Right atrium auricular region (tissue), 2 donors: ENCODE measurements at regions not wholly inside any gene's neighbourhood (a gene's known extent, or its start where the extent isn't known, plus 50 kb on each side); places are given as distances from the start of the nearest gene placed in this dataset.
"Not testable (repeated sequence)": the region's sequence is repeated elsewhere in the genome, so short reads cannot be mapped to it uniquely, and the experiment has no call there.

Experiments
- DNase-seq: peaks from one replicate; pipeline ENCODE4 v3.0.0-alpha.2; 2019; ENCODE audit warnings: low spot score
- H3K27ac ChIP-seq, 2 donors: fragments of 200-600 bp; sonication (generic); 1 replicate in 1 of 2; 2 replicates in 1 of 2; pipeline ENCODE4 v1.5.1; 2016 to 2019
- H3K27me3 ChIP-seq, 2 donors: fragments of 200-600 bp; sonication (generic); one replicate each; pipeline versions ENCODE4 v1.5.1 to v1.6.0; 2017 to 2019
- H3K36me3 ChIP-seq: fragments of 200-600 bp; sonication (generic); one replicate; pipeline ENCODE4 v1.5.1; 2016
- H3K4me1 ChIP-seq, 2 donors: fragments of 200-600 bp; sonication (generic); one replicate each; pipeline versions ENCODE4 v1.5.1 to v1.6.0; 2017 to 2019
- H3K4me3 ChIP-seq, 2 donors: fragments of 200-600 bp; sonication (generic); 1 replicate in 1 of 2; 2 replicates in 1 of 2; pipeline ENCODE4 v1.5.1; 2017 to 2019; ENCODE audit warnings: mild to moderate bottlenecking in 1 of 2, moderate library complexity in 1 of 2
- H3K9me3 ChIP-seq, 2 donors: fragments of 200-600 bp; sonication (generic); one replicate each; pipeline ENCODE4 v1.5.1; 2019
- TF ChIP-seq, protein P1 (sequence below), 2 donors: fragments of 200-600 bp; sonication (generic); IDR thresholded peaks; one replicate each; pipeline ENCODE4 v1.5.1; 2019; ENCODE audit warnings: antibody characterized with exemption in 2 of 2

DNA sequence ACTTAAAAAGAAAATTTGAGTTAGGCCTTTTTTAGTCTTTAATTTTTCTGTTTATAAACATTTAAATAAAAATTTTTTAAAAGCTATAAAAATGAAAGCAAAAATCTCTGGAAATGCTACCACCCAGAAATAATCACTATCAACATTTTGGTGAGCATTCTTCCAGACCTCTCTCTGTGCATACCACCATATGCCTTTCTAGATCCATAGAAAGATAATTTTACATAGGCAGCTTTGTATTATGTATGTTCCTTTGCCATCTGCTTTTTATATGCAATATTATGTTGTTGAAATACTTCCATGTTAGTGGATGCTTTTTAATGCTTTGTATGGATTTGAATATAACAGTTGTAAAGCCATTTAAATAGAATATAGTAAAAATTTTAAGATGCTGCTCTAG is 496.7 kb upstream of the HTR1E start:
- no peak for DNase-seq
- H3K27me3 ChIP-seq: no peaks in the 10 kb centered on the region
- H3K27ac ChIP-seq: no peak overlapping the region
- no peaks in the 10 kb centered on the region for H3K9me3 ChIP-seq
- no peaks in the 10 kb centered on the region for H3K36me3 ChIP-seq
- H3K4me3 ChIP-seq: no peak overlapping the region
- no peaks in the 10 kb centered on the region for H3K4me1 ChIP-seq
- TF ChIP-seq, protein P1, sequence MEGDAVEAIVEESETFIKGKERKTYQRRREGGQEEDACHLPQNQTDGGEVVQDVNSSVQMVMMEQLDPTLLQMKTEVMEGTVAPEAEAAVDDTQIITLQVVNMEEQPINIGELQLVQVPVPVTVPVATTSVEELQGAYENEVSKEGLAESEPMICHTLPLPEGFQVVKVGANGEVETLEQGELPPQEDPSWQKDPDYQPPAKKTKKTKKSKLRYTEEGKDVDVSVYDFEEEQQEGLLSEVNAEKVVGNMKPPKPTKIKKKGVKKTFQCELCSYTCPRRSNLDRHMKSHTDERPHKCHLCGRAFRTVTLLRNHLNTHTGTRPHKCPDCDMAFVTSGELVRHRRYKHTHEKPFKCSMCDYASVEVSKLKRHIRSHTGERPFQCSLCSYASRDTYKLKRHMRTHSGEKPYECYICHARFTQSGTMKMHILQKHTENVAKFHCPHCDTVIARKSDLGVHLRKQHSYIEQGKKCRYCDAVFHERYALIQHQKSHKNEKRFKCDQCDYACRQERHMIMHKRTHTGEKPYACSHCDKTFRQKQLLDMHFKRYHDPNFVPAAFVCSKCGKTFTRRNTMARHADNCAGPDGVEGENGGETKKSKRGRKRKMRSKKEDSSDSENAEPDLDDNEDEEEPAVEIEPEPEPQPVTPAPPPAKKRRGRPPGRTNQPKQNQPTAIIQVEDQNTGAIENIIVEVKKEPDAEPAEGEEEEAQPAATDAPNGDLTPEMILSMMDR (IDR thresholded peaks at IDR 0.05): no peak

- Histone ChIP-seq H3K4me1 (no peaks in the 10 kb centered on the region), H3K9me3 (no peaks in the 10 kb centered on the region), H3K36me3 (no peaks in the 10 kb centered on the region), H3K4me3 (no peak overlapping the region), H3K27me3 (no peaks in the 10 kb centered on the region), H3K27ac (no peak overlapping the region)
- no peak for DNase-seq
- TF ChIP-seq, protein P1 (IDR thresholded peaks at IDR 0.05): no peak
Observed at GRCh38 chr6:86423571-86423970, 513.8 kb upstream of the HTR1E start.

GRCh38 chr6:86412057-86412456 is 525.3 kb upstream of the HTR1E start:
- no peaks in the 10 kb centered on the region for H3K9me3 ChIP-seq
- no peak overlapping the region for H3K27ac ChIP-seq
- H3K4me1 ChIP-seq: no peaks in the 10 kb centered on the region
- no peaks in the 10 kb centered on the region for H3K27me3 ChIP-seq
- no peak for DNase-seq
- H3K36me3 ChIP-seq: no peaks in the 10 kb centered on the region
- TF ChIP-seq, protein P1 (IDR thresholded peaks at IDR 0.05): no peak
- no peak overlapping the region for H3K4me3 ChIP-seq

GRCh38 chr6:86407128-86407527 is 530.2 kb upstream of the HTR1E start:
- H3K9me3 ChIP-seq: peaks cover 0 to 1% of the 10 kb centered on the region in 2 donors
- H3K36me3 ChIP-seq: no peaks in the 10 kb centered on the region
- TF ChIP-seq, protein P1 (IDR thresholded peaks at IDR 0.05): no peak
- DNase-seq: no peak
- H3K4me3 ChIP-seq: no peak overlapping the region
- no peak overlapping the region for H3K27ac ChIP-seq
- H3K27me3 ChIP-seq: no peaks in the 10 kb centered on the region
- no peaks in the 10 kb centered on the region for H3K4me1 ChIP-seq

DNA sequence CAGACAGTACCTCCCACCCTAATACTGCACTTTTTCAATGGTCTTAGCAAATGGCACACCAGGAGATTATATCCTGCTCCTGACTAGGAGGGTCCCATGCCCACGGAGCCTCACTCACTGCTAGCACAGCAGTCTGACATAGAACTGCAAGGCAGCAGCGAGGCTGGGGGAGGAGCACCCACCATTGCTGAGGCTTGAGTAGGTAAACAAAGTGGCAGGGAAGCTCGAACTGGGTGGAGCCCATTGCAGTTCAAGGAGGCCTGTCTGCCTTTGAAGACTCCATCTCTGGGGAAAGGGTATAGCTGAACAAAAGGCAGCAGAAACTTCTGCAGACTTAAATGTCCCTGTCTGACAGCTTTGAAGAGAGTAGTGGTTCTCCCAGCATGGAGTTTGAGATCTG is 544.5 kb upstream of the HTR1E start:
- H3K9me3 ChIP-seq, DNase-seq, H3K4me1 ChIP-seq, H3K36me3 ChIP-seq, H3K4me3 ChIP-seq, H3K27ac ChIP-seq, H3K27me3 ChIP-seq: not testable (repeated sequence)

- H3K4me3 ChIP-seq: no peak overlapping the region
- TF ChIP-seq, protein P1 (IDR thresholded peaks at IDR 0.05): no peak
Observed at GRCh38 chr6:86380571-86381125, 556.7 kb upstream of the HTR1E start.

More at GRCh38 chr6:86380571-86381125, 556.7 kb upstream of the HTR1E start:
- Histone ChIP-seq H3K27me3 (no peaks in the 10 kb centered on the region), H3K27ac (no peak overlapping the region), H3K36me3 (no peaks in the 10 kb centered on the region), H3K4me1 (no peaks in the 10 kb centered on the region), H3K9me3 (no peaks in the 10 kb centered on the region)
- no peak for DNase-seq
